ENCODE measurements at regions not wholly inside any gene's neighbourhood (a gene's known extent, or its start where the extent isn't known, plus 50 kb on each side); places are given as distances from the start of the nearest gene placed in this dataset.

DNA sequence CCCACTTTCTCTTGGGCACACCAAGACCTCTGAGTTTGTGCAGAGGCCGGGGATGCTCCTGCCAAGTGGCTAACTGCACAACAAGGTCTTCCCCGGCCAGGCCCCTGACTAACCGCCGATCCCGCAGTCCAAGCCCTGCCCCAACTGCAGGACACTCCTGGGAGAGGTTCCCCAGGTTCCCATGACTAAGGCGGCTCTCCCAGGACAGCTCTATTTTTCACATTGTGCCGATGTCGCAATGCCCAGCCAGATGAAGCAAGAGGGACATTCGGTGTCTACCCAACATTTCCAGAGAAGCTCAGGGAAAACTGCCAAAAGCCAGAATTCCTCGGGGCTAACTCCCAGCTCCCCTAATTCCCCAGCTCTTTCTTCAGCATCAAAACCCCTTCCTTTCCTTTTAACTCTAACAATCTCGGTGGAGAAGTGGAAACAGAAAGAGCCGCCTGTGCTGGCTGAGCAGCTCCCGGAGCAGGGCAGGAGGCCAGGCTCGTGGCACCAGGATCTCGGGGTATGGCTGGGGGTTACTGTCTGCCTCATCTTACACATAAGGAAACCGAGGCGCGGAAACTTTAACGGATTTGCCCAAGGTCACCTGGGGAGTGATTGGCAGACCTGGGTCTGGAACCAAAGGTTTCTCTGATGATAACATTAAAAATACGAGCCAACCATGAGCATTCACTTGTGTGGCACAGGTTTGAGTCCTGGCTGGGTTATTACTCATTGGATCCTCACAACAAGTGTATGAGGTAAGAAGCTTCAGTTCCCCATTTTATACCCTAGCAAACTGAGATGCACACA is 318.2 kb downstream of the BCL11B start:
- TF ChIP-seq, protein P1, sequence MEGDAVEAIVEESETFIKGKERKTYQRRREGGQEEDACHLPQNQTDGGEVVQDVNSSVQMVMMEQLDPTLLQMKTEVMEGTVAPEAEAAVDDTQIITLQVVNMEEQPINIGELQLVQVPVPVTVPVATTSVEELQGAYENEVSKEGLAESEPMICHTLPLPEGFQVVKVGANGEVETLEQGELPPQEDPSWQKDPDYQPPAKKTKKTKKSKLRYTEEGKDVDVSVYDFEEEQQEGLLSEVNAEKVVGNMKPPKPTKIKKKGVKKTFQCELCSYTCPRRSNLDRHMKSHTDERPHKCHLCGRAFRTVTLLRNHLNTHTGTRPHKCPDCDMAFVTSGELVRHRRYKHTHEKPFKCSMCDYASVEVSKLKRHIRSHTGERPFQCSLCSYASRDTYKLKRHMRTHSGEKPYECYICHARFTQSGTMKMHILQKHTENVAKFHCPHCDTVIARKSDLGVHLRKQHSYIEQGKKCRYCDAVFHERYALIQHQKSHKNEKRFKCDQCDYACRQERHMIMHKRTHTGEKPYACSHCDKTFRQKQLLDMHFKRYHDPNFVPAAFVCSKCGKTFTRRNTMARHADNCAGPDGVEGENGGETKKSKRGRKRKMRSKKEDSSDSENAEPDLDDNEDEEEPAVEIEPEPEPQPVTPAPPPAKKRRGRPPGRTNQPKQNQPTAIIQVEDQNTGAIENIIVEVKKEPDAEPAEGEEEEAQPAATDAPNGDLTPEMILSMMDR (IDR thresholded peaks at IDR 0.05; ENCODE audit: insufficient read depth, low read depth, low read length), result no peak
- TF ChIP-seq EZH2 (IDR thresholded peaks at IDR 0.05; ENCODE audit: insufficient read depth, low read length), result no peak

All from astrocyte (in vitro differentiated cells and primary cell).